ENCODE measurements at regions not wholly inside any gene's neighbourhood (a gene's known extent, or its start where the extent isn't known, plus 50 kb on each side); places are given as distances from the start of the nearest gene placed in this dataset.

DNA sequence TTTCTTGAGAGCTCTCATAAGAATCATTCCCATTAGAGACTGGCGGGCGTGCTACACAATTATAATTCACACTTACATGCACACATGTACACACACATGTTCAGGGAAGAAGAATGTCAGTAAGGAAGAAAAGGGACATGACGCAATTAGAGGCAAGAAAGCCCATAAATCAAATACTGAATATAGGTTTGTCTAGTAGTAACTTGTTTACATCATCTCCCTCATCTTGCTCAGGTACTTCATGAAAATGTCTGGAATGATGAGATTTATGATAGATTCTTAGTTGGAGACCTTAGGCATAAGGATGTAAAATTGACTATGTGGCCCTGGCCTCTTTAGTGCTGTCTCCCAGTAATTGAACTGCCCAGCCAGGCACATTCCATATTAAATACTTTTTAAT is 628.0 kb upstream of the PCDH20 start:
- 77 to 93% (median 83%) methylated on average over 3 of the region's 3 CpGs for WGBS, 4 donors
- Histone ChIP-seq H3K27me3 (no peaks in the 10 kb centered on the region), H3K4me1 (replicated peaks in 1 of 2) (no peaks in the 10 kb centered on the region), H3K4me3 (no peak overlapping the region), H3K27ac (no peak overlapping the region), H3K9me3 (replicated peaks in 1 of 3) (no peaks in the 10 kb centered on the region), H3K36me3 (replicated peaks in 1 of 2) (no peaks in the 10 kb centered on the region)
- no peak for DNase-seq
- TF ChIP-seq, protein P1, sequence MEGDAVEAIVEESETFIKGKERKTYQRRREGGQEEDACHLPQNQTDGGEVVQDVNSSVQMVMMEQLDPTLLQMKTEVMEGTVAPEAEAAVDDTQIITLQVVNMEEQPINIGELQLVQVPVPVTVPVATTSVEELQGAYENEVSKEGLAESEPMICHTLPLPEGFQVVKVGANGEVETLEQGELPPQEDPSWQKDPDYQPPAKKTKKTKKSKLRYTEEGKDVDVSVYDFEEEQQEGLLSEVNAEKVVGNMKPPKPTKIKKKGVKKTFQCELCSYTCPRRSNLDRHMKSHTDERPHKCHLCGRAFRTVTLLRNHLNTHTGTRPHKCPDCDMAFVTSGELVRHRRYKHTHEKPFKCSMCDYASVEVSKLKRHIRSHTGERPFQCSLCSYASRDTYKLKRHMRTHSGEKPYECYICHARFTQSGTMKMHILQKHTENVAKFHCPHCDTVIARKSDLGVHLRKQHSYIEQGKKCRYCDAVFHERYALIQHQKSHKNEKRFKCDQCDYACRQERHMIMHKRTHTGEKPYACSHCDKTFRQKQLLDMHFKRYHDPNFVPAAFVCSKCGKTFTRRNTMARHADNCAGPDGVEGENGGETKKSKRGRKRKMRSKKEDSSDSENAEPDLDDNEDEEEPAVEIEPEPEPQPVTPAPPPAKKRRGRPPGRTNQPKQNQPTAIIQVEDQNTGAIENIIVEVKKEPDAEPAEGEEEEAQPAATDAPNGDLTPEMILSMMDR (IDR thresholded peaks at IDR 0.05), result no peak
- no peak for TF ChIP-seq POLR2A (IDR thresholded peaks at IDR 0.05)
- intact Hi-C loops (cut with DNase I), result no loop called here

DNA sequence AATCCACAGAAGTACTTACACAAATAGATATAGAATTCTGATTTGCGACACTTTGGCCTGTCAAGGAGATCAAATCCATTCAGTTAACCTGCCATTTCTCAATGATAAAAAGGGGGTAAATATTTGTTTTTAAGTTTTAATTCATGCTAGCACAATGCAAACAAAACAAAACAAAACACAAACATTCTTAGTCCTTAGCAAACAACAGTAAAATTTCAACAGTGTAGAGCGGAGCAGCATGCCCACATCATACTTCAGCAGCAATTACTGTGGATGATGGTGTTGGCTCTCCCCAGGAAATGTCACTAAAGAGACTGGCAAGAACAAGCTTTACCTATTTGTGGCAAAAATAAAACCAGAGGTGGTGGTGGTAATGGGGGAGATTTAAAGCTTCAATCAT is 625.2 kb upstream of the PCDH20 start:
- intact Hi-C loops (cut with DNase I), result no loop called here
- Histone ChIP-seq H3K27me3 (no peaks in the 10 kb centered on the region), H3K27ac (no peak overlapping the region), H3K4me1 (replicated peaks in 1 of 2) (no peaks in the 10 kb centered on the region), H3K4me3 (no peak overlapping the region), H3K36me3 (replicated peaks in 1 of 2) (no peaks in the 10 kb centered on the region), H3K9me3 (replicated peaks in 1 of 3) (no peaks in the 10 kb centered on the region)
- TF ChIP-seq POLR2A (IDR thresholded peaks at IDR 0.05), result no peak
- TF ChIP-seq, protein P1 (IDR thresholded peaks at IDR 0.05), result no peak
- WGBS, 4 donors, result 83 to 87% (median 85%) methylated on average over 2 of the region's 2 CpGs
- DNase-seq, result no peak

DNA sequence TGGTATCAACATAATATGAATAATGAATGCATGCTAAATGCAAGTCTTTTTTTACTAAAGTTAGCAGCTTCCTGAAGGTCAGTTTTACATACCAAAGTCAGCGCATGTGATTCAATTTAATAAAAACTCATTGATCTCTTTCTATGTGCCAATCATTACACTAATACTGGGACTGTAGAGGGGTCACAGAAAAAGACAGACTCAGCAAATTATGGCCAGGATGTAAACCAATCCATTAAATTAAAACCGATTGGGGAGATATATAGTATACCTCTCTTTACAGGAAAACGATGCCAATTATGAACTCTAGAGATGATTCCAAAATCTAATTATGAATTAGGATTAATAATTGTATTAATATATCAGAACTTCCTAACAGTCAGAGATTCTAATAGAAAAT is 624.4 kb upstream of the PCDH20 start:
- H3K36me3 ChIP-seq (replicated peaks in 1 of 2), result no peaks in the 10 kb centered on the region
- H3K27me3 ChIP-seq, result no peaks in the 10 kb centered on the region
- no peaks in the 10 kb centered on the region for H3K9me3 ChIP-seq (replicated peaks in 1 of 3)
- TF ChIP-seq, protein P1 (IDR thresholded peaks at IDR 0.05), result no peak
- TF ChIP-seq POLR2A (IDR thresholded peaks at IDR 0.05), result no peak
- no peak overlapping the region for H3K27ac ChIP-seq
- no peaks in the 10 kb centered on the region for H3K4me1 ChIP-seq (replicated peaks in 1 of 2)
- H3K4me3 ChIP-seq, result no peak overlapping the region
- intact Hi-C loops (cut with DNase I), result no loop called here
- WGBS, 4 donors, result 52 to 74% (median 64%) methylated on average over 3 of the region's 3 CpGs
- DNase-seq, result no peak

DNA sequence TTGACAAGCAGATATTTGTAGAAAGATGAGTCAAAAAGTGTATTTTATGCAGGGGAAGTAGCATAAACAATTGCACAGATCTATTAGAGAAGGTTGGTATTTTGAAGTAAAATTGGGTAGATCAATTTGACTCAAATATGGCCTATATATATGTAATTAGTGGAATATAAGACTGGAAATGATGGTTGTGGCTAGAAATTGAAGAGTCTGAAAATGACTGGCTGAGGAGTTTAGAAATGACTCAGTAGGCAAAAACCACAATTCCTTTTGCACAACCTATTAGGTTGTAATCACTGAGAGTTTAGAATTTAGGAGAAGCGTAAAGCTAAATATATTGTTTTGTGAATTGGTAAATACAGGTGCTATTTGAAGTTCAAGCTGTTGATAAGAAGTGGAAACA is 622.6 kb upstream of the PCDH20 start:
- no peaks in the 10 kb centered on the region for H3K27me3 ChIP-seq
- WGBS, 4 donors, result 70 to 93% (median 85%) methylated on average over 1 of the region's 1 CpG
- no peak overlapping the region for H3K27ac ChIP-seq
- no peaks in the 10 kb centered on the region for H3K36me3 ChIP-seq (replicated peaks in 1 of 2)
- H3K4me3 ChIP-seq, result no peak overlapping the region
- TF ChIP-seq, protein P1 (IDR thresholded peaks at IDR 0.05), result no peak
- no peak for TF ChIP-seq POLR2A (IDR thresholded peaks at IDR 0.05)
- intact Hi-C loops (cut with DNase I), result no loop called here
- no peaks in the 10 kb centered on the region for H3K4me1 ChIP-seq (replicated peaks in 1 of 2)
- no peak for DNase-seq
- H3K9me3 ChIP-seq (replicated peaks in 1 of 3), result no peaks in the 10 kb centered on the region
